Neural cell (in vitro differentiated cells): ENCODE measurements at regions not wholly inside any gene's neighbourhood (a gene's known extent, or its start where the extent isn't known, plus 50 kb on each side); places are given as distances from the start of the nearest gene placed in this dataset.

Experiments
- CTCF ChIP-seq: fragments of 450-650 bp; IDR thresholded peaks from 2 replicates; pipeline ENCODE4 v1.5.1; 2014; ENCODE audit warnings: antibody characterized with exemption, mild to moderate bottlenecking, moderate library complexity; ENCODE audit not compliant: poor library complexity, severe bottlenecking
- MXI1 ChIP-seq: fragments of 450-650 bp; conservative IDR thresholded peaks from 2 replicates; pipeline ENCODE4 v1.6.1; 2014; ENCODE audit warnings: antibody characterized with exemption, mild to moderate bottlenecking; ENCODE audit not compliant: poor library complexity, severe bottlenecking
- SMC3 ChIP-seq: fragments of 450-650 bp; conservative IDR thresholded peaks from 2 replicates; pipeline ENCODE4 v1.6.1; 2014; ENCODE audit warnings: antibody characterized with exemption, mild to moderate bottlenecking, moderate library complexity; ENCODE audit not compliant: poor library complexity
- TAF1 ChIP-seq: IDR thresholded peaks from 2 replicates; pipeline ENCODE4 v1.6.1; 2012; ENCODE audit warnings: low read depth
- TF ChIP-seq, protein P1 (sequence below): IDR thresholded peaks from 2 replicates; pipeline ENCODE4 v1.6.1; 2012; ENCODE audit warnings: borderline replicate concordance

DNA sequence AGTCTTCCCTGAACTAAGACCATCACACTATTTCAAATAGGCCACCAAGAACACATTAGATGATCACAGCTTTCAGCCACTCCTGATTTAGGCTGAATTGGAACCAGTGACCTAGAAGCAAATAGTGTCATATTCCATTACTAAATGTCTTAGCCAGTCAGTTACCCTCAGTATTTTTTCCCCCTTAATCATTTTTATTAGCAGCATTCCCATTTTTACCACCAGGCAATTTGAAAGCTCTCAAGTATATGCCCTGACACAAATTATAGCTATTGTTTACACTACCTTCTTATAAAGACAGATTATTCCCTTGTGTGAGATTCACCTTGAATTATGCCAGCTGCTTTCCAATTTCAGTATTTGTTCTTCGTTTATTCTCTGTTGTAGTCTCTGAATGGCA is 1146.9 kb downstream of the PDHA2 start:
- TF ChIP-seq CTCF, result no peak
- TF ChIP-seq TAF1, result no peak
- TF ChIP-seq MXI1, result no peak
- TF ChIP-seq SMC3, result no peak
- TF ChIP-seq, protein P1, sequence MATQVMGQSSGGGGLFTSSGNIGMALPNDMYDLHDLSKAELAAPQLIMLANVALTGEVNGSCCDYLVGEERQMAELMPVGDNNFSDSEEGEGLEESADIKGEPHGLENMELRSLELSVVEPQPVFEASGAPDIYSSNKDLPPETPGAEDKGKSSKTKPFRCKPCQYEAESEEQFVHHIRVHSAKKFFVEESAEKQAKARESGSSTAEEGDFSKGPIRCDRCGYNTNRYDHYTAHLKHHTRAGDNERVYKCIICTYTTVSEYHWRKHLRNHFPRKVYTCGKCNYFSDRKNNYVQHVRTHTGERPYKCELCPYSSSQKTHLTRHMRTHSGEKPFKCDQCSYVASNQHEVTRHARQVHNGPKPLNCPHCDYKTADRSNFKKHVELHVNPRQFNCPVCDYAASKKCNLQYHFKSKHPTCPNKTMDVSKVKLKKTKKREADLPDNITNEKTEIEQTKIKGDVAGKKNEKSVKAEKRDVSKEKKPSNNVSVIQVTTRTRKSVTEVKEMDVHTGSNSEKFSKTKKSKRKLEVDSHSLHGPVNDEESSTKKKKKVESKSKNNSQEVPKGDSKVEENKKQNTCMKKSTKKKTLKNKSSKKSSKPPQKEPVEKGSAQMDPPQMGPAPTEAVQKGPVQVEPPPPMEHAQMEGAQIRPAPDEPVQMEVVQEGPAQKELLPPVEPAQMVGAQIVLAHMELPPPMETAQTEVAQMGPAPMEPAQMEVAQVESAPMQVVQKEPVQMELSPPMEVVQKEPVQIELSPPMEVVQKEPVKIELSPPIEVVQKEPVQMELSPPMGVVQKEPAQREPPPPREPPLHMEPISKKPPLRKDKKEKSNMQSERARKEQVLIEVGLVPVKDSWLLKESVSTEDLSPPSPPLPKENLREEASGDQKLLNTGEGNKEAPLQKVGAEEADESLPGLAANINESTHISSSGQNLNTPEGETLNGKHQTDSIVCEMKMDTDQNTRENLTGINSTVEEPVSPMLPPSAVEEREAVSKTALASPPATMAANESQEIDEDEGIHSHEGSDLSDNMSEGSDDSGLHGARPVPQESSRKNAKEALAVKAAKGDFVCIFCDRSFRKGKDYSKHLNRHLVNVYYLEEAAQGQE, result no peak
